Retina (tissue), 1 donor: ENCODE measurements at regions not wholly inside any gene's neighbourhood (a gene's known extent, or its start where the extent isn't known, plus 50 kb on each side); places are given as distances from the start of the nearest gene placed in this dataset.

Source experiments
- DNase-seq: peaks from one replicate; pipeline ENCODE4 v3.0.0-alpha.2; 2016

DNA sequence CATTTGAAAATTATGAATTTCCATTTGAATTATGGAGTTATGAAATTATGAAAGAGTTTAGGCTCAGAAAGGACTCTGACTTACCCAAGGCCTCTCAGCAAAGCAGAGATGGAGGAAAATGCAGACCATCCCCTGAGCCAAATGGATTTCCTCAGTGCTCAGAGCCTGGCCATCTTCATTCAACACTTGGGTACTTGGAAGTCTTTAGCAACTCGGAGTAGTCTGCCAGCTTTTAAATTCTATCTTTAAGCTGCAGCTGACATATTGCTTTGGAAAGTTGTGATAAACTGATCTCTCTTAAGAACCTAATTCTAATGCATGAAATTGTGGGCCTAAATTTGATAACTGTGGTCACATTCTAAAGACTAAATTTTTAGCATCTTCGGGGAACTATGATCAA is 315.4 kb downstream of the SAMD5 start:
- DNase-seq = no peak

DNA sequence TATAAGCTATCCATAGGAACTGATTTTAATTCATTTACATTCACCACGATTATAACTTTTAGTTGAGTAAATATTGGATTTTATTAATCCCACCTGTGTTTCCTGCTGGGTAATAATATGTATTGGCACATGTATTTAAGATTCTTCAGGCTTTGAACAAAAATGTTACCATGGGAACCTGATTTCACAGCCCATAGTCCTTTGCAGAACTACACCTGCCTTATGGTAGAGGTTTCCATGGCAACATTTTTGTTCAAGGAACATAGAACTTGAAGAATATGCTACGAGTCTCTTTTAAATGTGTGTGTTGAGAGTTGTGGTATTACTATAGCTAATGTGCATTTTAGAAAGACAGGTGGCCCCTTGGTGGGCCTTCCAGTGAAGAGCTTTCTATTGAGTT is 317.4 kb downstream of the SAMD5 start:
- no peak for DNase-seq

DNA sequence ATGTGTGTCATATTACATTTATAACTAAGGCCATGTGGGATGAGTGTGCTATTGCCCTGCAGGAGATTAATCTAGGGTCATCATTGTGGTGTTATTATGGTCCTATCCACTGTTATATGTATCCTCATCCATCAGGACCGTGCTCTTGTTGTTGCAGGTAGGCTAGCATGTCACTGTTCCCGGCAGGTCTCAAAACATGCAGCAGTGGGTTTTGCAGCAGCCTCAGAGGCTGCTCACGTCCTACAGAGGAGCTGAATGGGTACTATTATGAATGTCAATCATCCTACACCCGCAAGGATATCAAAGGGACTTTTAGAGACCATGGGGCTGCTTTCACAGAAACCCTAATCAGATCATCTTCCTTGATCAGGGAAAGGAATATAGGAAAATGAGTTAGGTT is 318.2 kb downstream of the SAMD5 start:
- no peak for DNase-seq

DNA sequence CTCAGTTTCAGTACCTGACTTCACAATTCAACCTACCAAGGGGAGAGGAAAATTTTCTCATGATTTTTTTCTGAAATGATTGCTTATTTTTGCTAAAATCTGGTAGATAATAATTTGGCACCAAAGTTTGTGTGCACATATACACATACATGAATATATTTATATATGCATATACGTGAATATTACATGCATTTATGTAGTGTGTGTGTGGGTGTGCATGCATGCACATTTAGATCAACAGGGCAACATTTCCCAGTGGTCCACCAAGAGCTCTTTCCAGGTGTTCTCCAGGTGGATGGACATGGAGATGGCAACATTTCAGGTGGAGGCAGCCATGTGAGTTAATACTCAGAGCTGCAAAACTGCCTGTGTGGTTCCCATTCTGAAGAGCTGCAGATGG is 320.9 kb downstream of the SAMD5 start:
- no peak for DNase-seq

DNA sequence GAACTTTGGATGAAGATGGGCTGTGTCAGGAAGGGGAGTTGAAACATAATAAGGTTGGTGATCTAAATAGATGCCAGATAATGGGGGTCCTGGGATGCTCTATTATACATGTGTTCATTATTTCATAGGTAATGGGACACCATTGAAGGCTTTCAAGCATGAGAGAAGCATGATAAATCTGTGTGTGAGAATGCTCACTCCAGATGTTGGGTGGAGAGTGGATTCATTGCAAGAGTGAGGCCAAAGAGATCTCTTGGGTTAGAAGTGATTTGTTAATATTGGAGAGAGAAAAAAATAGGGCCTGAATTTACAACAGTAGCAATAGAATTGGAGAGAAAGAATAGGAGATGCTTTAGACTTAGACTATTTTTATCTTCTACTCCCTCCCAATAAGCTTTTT is 321.3 kb downstream of the SAMD5 start:
- no peak for DNase-seq

DNA sequence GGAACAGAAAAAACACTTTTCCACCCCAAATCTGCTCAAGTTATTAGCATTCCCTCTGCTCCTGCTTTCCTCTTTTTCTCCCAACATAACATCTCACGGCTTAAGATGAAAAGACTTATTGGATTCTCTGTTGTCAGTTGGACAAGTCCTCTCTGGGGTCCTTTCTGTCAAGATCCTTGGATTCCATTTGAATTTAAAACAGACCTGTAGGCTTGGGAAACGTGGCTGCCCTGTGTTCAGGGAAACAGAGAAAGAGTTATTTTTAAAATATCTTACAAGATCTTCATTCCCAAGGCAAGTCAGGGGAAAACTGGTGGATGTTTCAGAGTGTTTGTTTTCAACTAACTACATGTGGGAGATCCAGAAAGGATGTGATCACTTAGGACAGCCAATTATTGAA is 322.9 kb downstream of the SAMD5 start:
- DNase-seq = no peak

DNA sequence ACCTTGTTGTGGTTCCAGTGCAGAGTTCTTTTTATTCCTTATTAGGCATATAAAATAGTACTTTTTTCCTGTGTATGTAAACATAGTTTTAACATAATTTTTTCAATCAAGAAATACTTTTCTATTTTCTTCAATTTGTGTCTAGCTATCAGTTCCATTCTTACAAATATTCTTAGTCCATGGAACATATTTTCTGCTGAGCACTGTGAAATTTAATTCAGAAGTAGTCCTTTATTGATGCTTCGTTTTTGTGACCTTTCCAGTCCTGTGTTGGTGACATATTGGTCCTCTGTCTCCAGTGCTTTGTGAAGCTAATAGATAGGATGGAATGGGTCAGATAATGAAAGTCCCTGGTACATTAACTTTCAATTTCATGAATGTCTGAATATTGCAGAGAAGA is 325.1 kb downstream of the SAMD5 start:
- DNase-seq = no peak

DNA sequence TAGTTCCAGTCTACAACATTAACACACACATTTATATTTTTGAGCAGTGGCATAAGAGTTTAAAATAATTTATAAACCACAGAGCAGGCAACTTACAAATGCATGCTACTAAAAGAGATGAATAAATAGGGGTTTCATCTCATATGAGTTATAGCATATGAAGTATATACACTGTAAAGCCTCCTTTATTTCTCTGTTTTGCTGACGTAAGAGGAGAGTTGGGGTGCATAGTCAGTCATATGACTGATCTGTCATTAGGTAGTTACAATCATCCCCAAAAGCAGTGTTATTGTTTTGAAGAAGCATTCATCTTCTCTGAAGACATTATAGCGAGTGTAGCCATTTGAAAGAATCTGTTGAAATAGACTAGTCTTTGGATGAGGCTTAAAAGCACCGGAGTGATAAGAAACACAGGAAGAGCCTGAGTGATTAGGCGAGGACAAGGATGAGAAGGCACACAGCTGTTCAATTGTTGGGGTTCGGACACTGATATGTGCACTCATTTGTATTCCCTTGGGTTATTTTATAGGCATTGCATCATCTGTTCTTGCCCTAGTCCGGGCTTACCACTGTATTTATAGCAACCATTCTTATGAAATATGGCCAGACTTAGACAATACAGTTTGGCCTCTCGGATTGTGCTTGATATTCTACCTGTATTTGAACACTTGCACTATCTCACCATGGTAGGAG is 325.7 kb downstream of the SAMD5 start:
- no peak for DNase-seq

DNA sequence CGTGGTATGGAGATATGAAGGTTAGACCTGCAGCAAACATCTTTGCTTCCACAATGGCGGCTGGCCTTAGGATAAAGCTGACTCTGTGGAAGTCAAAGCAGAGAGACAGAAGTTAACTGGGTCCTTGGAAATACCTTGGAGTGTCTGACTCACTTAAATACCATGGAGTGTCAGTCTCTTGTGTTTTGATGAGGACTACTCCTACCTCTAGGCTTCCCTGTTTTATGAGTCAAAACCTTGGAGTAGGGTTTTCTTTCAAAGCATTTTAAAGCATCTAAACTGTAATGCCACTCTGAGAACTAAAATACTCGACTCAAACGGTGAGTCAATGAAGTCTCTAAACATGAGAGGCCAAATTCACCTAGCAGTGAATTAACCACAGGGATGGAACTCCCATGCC is 329.1 kb downstream of the SAMD5 start:
- no peak for DNase-seq

DNA sequence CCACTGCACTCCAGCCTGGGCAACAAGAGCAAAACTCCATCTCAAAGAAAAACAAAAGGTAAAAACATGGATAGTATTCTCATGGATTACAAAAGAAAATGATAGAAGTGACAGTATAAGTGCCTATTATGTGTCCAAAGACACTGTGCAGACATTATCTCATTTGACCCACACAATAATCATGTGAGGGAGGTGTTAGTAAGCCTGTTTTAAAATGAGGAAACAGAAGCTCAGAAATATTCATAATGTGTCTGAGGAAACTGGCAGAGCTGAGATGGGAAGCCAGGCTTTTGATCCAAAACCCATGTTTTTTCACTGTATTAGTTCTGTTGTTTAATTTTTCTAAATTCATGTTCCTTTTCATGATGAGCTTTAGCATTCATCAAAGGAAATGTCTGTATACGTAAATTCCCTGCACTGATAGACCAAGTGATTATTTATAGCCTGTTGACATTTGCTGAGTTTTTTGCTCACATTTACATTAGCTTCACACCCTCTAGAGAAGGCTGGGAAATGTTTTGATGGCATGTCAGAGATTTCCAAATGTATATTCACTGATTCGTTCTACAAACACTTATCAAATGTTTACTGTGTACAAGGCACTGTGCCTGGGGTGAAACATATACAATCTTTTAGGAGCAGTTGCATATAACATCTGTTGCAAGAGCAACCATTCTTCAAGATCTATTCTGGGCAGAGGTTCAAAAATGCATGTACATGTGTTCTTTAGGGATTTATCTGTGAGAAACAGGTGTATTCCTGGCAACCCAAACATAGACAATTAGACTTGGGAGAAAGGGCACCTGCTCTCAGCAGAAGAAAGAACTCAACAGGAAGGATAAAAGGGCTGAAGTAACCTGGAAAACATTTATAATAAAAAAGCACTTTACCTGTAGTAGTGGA is 331.5 kb downstream of the SAMD5 start:
- DNase-seq = no peak

DNA sequence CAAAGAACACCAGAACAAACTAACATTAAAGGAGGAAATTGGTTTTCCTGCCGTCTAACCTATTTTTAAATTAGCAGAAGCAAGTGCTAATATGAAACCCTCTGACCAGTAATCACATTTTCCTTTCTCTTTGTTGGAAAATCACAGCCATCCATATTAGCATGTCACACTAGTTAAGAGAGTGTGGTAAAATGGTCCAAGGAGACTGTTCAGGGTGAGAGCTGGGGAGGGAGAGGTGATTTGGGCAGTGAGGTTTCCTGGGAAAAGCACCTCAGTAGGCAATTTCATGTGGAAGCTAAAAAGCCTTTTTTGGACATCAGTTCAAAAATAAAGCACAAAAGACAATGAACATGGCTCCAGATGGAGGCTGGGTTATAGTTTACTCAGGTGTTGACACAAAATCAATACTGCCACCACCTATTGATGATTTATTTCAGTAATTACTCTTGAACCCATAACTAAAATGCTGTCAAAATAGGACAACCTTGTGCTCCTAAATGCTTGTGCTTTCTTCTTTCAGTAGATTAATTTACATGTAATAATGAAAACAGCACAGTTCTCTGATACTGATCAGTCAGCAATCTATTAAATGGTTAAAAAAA is 333.2 kb downstream of the SAMD5 start:
- no peak for DNase-seq

DNA sequence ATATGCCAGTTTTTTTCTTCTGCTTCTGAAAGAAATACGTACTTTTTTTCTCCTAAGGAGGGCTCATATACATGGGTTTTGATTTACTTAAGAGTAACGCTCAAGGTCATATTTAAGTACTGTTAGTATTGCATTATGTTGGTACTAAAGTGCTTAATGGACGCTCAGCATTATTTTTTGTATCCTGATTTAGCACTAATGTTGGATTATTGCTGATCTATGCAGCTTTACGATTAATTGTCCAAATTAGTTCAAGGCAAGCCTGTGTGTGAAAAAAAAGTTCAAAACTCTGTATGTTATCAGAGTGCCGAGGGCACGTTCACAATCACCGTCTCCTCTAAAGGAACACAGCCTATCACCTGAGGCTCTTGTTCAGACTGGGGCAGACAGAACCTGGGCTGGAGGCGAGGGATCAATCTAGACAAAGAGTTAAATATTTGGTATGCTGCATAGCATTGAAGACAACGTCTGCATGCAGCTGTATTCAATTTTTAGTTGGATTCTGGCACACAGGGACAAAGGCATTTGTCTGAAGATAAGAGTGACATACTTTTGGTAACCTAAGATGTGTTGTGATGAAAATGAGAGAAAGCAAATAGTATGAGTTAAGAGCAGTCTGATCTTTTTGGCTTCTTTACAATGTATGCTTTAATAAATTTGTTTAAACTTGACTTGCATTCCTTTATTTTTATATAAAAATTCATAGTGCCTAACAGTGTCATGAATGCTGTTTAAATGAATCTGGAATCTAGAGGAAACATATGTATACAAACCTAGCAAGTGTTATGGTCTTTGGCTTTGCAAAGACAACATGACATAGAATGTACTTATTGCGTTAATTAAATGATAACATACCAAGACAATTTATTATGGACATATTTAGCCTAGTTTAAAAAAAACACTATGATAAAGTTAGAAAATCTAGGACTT is 341.2 kb downstream of the SAMD5 start:
- DNase-seq = no peak

DNA sequence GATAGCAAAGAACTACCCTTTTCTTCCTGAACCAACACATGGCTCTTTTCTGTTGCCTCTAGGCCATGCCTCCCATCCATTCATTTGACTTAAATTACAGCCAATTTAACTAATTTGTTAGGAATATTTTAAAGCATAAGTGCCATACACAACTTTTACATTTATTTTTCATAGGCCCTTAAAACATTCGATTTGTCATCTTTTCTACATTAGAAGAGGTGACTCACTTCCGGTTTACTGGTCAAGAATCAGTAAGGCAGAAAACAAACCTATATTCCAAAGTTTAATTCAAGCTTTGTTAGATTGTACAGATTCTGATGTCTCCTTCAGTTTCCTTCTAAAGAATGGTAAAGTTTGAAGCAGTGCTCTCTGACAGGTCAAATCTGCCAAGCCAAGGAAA is 344.3 kb downstream of the SAMD5 start:
- no peak for DNase-seq

DNA sequence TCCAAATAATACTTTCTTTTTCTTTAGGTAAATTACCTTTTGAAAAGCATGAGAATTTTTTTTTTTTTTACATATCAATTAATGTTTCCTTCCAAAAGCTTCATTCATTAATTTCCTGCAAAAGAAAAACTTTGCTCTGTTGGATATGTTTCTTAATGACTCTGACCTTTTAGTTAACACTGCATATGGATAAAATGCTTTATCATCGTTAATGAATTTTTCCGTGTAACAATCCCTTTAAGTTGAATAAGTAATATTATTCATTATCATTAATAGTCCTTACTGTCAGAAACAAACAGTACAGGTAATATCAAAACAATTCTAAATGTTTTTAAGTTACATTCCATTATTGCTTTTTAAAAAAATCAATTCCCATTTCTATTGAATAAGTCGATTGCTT is 345.1 kb downstream of the SAMD5 start:
- DNase-seq = no peak

DNA sequence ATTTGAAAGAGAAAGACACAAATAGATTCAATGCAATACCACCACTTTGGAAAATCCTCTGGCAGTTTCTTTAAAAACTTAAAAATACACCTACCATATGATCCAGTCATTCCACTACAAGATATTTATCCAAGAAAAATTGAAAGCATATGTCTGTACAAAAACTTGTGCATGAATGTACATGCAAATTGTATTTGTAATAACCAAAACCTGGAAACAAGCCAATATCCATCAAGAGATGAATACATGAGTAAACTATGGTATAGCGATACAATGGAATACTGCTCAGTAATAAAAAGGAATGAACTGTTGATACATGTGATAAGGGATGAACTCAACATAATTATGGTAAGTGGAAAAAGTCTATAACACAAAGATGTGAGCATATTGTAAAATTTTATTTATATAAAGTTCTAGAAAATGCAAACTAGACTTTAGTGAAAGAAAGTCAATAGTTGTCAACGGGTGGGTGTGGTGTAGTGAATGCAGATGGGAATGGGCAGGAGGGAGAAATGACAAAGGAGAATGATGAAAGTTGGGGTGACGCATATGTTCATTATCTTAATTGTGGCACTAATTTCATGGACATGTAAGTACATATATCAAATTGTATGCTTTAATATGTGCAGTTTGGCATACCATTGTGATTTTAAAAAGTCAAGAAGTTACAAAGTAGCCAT is 347.5 kb downstream of the SAMD5 start:
- no peak for DNase-seq

DNA sequence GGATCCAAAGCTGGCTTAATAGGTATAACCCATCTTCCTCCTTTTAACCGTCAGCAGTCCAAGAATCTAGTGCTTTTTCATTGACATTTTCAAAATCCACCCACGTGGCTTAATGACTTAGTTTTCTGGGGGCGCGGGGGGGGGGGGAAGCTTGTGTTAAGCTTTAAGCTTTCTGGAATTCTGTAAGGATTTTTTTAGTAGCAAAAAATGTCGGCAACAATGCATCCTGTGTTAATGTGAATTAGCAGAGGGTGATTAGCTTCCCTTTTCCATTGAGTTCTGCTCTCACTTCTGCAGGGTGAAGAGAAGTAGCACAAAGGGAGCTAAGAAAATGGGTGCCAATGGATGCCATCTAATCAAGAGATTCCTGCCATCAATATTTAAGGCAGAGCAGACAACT is 348.2 kb downstream of the SAMD5 start:
- no peak for DNase-seq

DNA sequence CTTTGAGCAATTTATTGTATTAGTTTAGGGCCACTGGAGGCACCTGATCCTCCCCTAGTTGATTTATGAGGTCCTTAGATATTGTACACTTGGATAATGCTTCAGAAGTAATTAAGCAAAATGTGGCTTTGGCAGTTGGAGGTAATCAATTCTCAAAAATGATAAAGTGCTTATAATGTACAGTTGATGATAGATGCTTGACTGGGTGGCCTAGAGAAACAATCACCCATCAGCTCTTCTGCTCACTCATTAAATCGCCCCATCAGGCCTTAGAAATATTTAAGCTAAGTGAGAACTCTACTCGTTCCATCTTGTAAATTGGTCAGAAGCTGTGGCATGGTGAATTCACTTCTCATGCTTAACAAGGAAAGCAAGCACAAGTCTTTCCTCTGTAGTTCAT is 349.9 kb downstream of the SAMD5 start:
- DNase-seq = no peak

DNA sequence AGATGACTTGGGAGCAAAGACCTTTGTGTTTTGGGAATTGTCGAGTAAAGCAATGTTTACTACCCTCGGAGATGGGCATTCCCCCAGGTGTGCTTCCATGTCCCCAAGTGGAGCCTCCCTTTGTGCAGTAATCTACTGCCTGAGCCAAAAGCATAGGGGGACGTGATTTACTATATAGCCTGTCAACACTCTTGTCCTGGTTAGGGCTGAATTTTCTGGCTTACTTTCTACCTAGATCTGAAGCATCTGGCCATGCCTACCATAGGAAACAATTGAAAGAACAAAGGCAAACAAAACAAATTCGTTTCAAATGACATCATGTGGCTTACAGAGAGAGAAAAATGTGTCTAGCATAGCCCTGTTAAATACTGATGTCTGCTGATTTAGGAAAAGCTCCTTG is 350.6 kb downstream of the SAMD5 start:
- no peak for DNase-seq

DNA sequence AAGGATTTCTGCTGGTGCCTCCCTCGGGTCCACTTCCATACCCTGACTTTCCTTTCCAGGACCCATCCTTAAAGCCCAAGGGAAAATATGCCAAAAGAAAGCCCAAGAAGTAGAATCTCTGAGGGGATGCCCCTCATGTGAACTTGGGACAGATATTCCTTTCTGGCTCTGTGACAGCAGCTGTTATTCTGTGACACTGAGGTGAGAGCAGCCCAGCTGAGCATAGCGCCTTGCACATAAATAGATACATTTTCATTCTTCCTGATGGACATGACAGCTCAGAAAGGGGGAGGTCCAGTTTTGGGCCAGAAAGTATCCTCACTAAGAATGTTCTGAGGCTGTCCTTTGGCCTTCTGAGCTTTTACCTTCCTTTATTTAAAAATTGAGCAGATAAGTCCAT is 353.2 kb downstream of the SAMD5 start:
- DNase-seq = no peak

DNA sequence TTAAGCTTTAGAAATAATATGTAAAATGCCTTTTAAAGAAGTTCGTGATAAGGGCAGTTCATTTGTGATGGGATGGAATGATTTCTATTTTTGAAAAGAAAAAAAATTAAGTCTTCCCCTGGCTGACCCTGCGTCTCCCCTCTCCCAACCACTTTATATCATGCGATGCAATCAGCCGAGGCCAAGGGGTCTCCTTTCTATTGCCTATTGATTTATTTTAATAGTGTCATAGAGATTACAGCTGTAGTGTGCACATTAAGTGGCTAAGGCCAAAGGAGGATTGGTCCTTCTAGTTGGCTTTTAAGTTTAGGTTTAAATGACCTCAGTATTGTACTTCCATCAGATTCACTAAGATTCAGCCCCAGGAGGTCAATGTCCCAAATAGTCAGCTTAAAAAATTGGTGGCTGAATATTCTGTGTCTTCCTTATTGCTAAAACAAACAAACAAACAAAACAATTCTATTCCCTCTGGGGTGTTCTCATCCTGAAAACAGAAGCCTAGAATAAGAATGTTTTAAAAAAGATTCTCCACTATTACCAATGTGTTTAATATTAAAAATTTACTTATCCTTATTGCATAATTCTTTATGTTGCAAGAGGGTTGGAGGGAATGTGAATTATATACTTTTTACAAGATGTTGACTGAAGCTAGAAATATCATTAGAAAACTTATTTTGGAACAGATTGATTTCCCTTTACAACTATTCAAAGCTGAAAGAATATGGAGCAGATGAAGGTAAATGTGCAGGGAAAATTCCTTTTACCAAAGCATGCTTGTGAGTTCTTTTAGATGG is 359.1 kb downstream of the SAMD5 start:
- no peak for DNase-seq

DNA sequence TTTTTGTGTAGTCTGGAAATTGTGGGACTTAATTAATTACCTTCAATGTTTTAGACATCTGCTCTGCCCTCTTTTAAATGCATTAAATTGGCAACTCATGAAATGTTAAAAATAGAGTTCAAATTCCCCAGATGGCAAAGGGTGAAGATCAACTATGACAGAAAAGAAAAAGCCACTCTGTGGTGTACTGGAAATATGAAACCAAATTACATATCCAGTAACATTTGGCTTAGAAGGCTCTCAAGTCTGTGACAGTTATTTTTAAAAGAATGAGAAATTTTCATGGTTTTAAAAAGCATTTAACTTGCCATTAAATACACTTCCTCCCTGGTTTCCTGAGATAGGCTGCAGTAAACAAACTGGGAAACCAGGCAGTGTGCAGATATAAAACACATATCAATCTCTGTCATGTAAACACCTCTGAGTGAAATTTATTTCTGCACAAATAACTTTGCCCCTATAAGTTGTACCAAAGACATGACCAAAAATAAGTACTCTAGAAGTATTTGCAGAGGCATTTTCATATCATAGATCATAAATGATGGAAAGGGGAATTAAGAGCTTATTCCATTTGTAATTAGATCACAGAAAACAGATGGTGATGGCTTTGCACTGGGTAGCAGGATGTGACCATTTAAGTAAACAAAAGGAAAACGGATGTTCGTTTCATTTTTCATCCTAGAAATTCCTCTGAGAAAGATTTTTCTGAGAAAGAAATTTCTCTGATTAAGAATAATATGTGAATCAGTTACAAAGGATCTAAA is 360.1 kb downstream of the SAMD5 start:
- no peak for DNase-seq
